WTC11 (cell line): ENCODE measurements at regions not wholly inside any gene's neighbourhood (a gene's known extent, or its start where the extent isn't known, plus 50 kb on each side); places are given as distances from the start of the nearest gene placed in this dataset.

ENCODE experiments used
- AFF4 ChIP-seq: sonication (generic); formaldehyde crosslinking; IDR thresholded peaks from 2 replicates; pipeline ENCODE4 v1.8.1; 2023; ENCODE audit warnings: mild to moderate bottlenecking, missing genetic modification reagents, borderline replicate concordance
- ATF2 ChIP-seq: sonication (generic); formaldehyde crosslinking; IDR thresholded peaks from 2 replicates; pipeline ENCODE4 v1.8.1; 2022; ENCODE audit warnings: low read depth, missing genetic modification reagents, borderline replicate concordance
- CREB1 ChIP-seq: sonication (generic); formaldehyde crosslinking; IDR thresholded peaks from 2 replicates; pipeline ENCODE4 v1.8.0; 2023; ENCODE audit warnings: mild to moderate bottlenecking, missing genetic modification reagents
- CTCF ChIP-seq: fragments of 200-600 bp; IDR thresholded peaks from 2 replicates; pipeline ENCODE4 v1.8.0; 2022; ENCODE audit warnings: antibody characterized with exemption
- ESRRA ChIP-seq: sonication (generic); formaldehyde crosslinking; IDR thresholded peaks from 2 replicates; pipeline ENCODE4 v1.8.1; 2022; ENCODE audit warnings: mild to moderate bottlenecking, missing genetic modification reagents, borderline replicate concordance
- JAZF1 ChIP-seq: fragments of 250-450 bp; sonication (Bioruptor Pico); IDR thresholded peaks from 2 replicates; pipeline ENCODE4 v1.9.0; 2021; ENCODE audit warnings: moderate library complexity, mild to moderate bottlenecking, inconsistent platforms
- JUN ChIP-seq: sonication (generic); formaldehyde crosslinking; IDR thresholded peaks from 2 replicates; pipeline ENCODE4 v1.8.0; 2023; ENCODE audit warnings: mild to moderate bottlenecking, missing genetic modification reagents
- NFATC4 ChIP-seq: fragments of 250-450 bp; sonication (Bioruptor Pico); IDR thresholded peaks from 2 replicates; pipeline ENCODE4 v1.9.0; 2021; ENCODE audit warnings: mild to moderate bottlenecking
- PRDM15 ChIP-seq: sonication (generic); formaldehyde crosslinking; IDR thresholded peaks from 2 replicates; pipeline ENCODE4 v1.8.0; 2022; ENCODE audit warnings: missing genetic modification reagents
- TEAD4 ChIP-seq: sonication (generic); formaldehyde crosslinking; IDR thresholded peaks from 2 replicates; pipeline ENCODE4 v1.8.0; 2022; ENCODE audit warnings: mild to moderate bottlenecking, missing genetic modification reagents
- USF1 ChIP-seq: sonication (generic); formaldehyde crosslinking; IDR thresholded peaks from 2 replicates; pipeline ENCODE4 v1.8.0; 2022; ENCODE audit warnings: mild to moderate bottlenecking, missing genetic modification reagents
- ZNF263 ChIP-seq: sonication (generic); formaldehyde crosslinking; IDR thresholded peaks from 2 replicates; pipeline ENCODE4 v1.8.1; 2022; ENCODE audit warnings: low read depth, mild to moderate bottlenecking, moderate library complexity, missing genetic modification reagents

- TF ChIP-seq CREB1 (CRISPR knock-in tag) (no peak), CTCF (no peak), JUN (CRISPR knock-in tag) (no peak), TEAD4 (CRISPR knock-in tag) (no peak), JAZF1 (no peak), ATF2 (CRISPR knock-in tag) (no peak), PRDM15 (CRISPR knock-in tag) (no peak), ZNF263 (CRISPR knock-in tag) (no peak), AFF4 (no peak), NFATC4 (no peak), ESRRA (no peak), USF1 (CRISPR knock-in tag) (no peak)
Observed at GRCh38 chr13:110777251-110777820, 63.8 kb downstream of the ING1 start.
